Hematopoietic multipotent progenitor cell treated with erythropoietin and hydrocortisone succinate and interleukin-3 and kit ligand, for 8 days (in vitro differentiated cells): ENCODE measurements at regions not wholly inside any gene's neighbourhood (a gene's known extent, or its start where the extent isn't known, plus 50 kb on each side); places are given as distances from the start of the nearest gene placed in this dataset.

Experiments used
- DNase-seq: peaks from one replicate; pipeline ENCODE4 v3.0.0-alpha.2; 2015

- no peak for DNase-seq
Observed at GRCh38 chr2:168340931-168341330, 93.5 kb upstream of the STK39 start.

GRCh38 chr2:168343586-168343985 is 96.2 kb upstream of the STK39 start:
- DNase-seq = no peak

DNA sequence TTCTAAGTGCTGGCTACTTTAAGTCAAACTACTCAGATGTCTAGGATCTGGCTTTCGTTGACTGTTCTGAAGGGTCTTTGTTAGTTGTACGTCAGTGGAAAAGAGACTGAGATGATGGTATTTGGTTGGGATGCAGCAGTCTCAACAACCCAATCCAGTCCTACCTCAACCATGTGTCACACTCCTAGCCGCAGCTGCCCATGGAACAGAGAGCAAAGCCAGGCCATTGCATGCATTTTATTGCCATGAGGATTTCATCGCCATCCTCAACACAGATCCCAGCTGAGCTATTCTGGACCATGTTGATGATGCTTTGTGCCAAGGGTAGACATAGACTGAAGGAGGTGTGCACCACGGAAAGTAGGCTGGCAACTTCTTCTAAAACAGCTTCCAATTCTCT is 97.3 kb upstream of the STK39 start:
- DNase-seq = no peak

GRCh38 chr2:168345601-168346000 is 98.2 kb upstream of the STK39 start:
- DNase-seq = peak; percentile 8

GRCh38 chr2:168346725-168347477 is 99.5 kb upstream of the STK39 start:
- peak; percentile 69 for DNase-seq

- peak; percentile 49 for DNase-seq
Observed at GRCh38 chr2:168348076-168348475, 100.7 kb upstream of the STK39 start.

- no peak for DNase-seq
Observed at GRCh38 chr2:168350380-168350779, 103.0 kb upstream of the STK39 start.

DNA sequence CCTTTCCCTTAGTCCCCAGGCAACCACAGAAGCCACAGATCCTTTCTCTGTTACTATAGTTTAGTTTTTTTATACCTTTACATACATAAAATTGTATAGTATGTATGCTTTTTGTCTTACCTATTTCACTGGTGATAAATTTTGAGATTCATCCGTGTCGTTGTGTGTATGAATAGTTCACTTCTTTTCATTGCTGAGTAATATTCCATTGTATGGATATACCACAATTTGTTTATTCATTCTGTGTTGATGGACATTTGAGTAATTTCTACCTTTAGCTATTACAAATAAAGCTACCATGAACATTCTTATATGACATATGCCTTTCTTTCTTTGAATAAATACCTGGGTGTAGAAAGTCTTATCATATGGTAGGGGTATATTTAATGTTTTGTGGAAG is 102.8 kb upstream of the CERS6 start:
- DNase-seq = no peak

DNA sequence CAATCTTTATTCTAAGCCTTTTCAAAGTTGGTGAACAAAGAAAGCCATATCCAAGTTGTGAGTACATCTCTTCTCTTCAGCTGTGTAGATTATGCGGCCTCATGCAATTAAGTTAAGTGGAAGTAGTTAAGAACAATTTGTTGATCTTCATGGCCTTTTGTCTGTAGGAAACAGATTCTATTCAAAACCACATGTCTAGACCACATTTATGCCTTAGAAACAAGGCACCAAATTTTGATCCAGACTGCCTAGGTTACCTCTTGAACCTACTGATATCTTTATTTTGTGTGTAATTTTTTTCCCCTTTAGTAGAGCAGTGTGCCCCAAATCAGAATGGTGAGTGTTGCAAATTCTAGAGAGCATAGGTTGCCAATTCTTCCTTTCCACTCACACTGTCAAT is 101.6 kb upstream of the CERS6 start:
- DNase-seq = no peak

DNA sequence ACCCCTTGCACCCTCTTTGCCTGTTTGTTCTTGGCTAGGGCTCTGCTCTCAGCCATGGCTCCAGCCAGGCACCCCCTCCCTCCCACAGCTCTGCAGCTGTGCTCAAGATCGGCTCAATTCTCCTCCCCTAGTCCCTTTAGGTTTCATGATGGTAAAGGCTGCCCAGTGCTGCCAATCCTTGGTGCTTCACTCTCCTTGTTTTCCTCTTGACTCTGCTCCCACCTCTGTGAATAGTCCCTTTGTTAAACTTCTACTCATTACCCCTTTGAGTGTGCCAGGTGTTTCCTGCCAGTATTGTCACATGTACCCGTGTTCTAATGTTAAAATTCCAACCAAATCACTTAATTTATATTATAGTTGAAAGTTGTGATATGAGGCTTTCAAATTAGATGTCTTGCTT is 101.0 kb upstream of the CERS6 start:
- no peak for DNase-seq

- DNase-seq = no peak
Observed at GRCh38 chr2:168355779-168356476, 100.1 kb upstream of the CERS6 start.

DNA sequence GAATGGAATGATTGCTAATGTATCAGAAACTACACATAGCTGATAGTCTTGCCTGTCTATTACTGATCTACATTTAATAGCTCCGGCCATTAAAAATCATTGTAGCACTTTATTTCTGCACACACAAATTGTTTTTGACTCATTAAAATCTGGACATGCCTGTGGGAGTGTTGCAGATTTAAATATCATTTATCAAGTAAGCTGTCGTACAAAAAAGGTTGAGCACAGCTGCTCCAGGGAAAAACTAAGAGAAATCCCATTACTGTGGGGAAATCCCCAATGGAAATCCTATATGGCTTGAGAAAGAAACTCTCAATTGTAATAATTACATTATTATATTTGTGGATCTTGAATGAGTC is 99.6 kb upstream of the CERS6 start:
- no peak for DNase-seq

GRCh38 chr2:168357797-168358472 is 98.1 kb upstream of the CERS6 start:
- no peak for DNase-seq

DNA sequence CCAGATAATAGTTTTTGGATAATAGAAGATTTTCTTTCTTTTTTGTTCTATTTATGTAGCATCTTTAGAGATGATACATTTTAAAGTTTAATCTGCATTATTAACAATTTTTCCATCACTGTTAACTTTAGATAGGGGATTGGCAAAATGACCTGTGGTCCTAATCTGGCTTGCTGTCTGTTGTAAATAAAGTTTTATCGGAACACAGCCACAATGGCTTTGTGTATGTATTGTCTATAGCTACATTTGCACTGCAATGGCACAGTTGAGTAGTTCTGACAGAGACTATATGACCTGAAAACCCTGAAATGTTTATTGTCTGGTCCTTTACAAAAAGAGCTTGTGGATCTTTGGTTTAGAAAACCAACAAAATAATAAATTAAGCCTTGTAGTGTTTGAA is 97.0 kb upstream of the CERS6 start:
- no peak for DNase-seq

GRCh38 chr2:168363347-168364092 is 92.6 kb upstream of the CERS6 start:
- DNase-seq = no peak

- DNase-seq = no peak
Observed at GRCh38 chr2:168365094-168365621, 90.9 kb upstream of the CERS6 start.

DNA sequence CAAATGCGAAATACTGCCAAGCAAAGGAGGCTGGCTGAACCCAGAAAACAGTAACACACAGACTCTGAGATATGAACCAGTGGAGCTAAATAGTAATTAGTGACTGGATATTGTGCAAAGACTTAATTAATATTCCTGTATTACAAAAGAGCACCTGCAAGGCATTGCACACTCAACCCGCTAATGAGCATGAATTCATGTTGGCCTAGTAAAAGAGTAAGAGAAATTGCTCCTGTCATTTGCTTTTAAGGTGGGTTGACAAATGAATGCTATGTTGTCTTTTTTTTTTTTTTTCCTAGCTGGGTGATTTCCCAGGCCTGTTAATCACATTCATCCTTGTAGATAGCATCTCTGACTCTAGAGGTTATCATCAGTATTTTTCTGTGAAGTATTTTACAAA is 87.0 kb upstream of the CERS6 start:
- no peak for DNase-seq

DNA sequence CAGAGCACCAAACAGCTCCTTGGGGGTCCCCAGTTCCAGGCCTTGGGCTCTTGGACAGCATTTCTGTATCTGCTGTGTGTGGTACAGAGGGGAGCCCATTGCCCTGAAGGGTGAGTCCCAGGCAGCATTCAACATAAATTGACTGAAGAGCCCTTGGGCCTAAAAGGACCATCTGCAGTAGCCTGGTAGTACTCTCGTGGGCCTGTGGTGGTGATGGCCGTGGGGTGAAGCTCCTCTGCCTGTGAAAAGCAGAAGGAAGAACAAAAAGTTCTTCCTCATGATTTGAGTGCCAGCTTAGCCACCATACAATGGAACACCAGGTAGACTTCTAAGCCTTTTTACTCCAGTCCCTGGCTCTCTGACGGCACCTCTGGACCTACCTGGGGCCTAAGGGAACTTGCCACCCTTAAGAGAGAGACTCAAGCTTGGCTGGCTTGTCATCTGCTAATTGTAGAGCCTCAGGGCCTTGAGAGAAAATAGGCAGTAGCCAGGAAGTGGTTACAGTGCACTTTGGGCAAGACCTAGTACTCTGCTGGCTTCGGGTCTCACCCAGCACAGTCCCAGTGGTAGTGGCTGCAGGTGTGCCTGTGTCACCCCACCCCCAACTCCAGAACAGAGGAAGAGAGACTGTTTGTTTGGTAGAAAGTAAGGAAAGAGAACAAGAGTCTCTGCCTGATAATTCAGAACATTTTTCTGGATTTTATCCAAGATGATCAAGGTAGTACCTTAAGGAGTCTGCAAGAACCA is 84.6 kb upstream of the CERS6 start:
- no peak for DNase-seq

GRCh38 chr2:168373468-168373867 is 82.6 kb upstream of the CERS6 start:
- DNase-seq = no peak

DNA sequence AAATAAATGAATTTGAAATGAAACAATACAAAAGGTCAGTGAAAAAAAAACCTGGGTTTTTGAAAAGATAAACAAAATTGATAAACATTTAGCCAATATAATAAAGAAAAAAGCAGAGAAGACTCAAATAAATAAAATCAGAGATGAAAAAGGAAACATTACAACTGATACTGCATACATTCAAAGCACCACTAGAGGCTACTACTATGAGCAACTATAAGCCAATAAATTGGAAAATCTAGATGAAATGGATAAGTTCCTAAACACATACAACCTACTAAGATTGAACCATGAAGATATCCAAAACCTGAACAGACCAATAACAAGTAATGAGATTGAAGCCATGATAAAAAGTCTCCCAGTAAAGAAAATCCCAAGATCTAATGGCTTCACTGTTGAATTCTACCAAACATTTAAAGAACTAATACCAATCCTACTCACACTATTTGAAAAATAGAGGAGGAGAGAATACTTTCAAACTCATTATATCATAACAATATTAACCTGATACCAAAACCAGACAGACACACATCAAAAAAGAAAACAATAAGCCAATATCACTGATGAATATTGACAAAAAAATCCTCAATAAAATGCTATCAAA is 80.8 kb upstream of the CERS6 start:
- DNase-seq = no peak

DNA sequence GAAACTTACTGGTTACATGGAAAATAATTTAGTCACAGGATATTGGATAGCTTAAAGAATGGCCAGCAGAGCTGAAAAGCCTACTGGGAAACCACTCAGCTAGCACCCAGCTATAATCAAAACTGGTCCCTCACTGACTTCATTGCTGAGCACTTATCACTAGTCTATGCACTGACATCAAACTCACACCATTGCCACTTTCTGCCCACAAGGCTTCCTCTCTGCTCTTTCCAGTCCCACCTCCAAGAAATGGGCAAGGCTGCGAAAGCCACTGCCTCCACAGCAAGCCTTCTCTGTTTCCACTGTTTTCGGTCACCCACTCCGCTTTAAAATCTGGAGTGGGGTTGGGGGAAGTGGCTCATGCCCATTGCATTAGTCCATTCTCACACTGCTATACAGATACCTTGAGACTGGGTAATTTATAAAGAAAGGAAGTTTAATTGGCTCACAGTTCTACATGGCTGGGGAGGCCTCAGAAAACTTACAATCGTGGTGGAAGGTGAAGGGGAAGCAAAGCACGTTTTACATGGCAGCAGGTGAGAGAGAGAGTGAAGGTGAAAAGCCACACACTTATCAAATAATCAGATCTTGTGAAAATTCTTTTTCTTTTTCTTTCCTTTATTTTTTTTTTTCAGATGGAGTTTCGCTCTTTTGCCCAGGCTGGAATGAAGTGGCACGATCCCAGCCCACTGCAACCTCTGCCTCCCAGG is 77.0 kb upstream of the CERS6 start:
- no peak for DNase-seq
